H1 (cell line): ENCODE measurements at regions not wholly inside any gene's neighbourhood (a gene's known extent, or its start where the extent isn't known, plus 50 kb on each side); places are given as distances from the start of the nearest gene placed in this dataset.

Experiments used
- CTCF ChIA-PET: fragments of 300-600 bp; sonication (Branson Sonifier 250); formaldehyde crosslinking; loops from one replicate; lab custom pipeline; 2021; ENCODE audit not compliant: partially characterized antibody; lab: Charles Lee
- POLR2A ChIA-PET: fragments of 300-600 bp; sonication (Branson Sonifier 250); formaldehyde crosslinking; loops from one replicate; lab custom pipeline; 2021; ENCODE audit warnings: inconsistent platforms; ENCODE audit not compliant: partially characterized antibody; lab: Charles Lee
- DNase-seq, 2 experiments: peaks; one replicate each; pipeline versions ENCODE4 v3.0.0 to v3.0.0-alpha.2; 2010 to 2022; ENCODE audit warnings: low spot score in 2 of 2, low read depth in 1 of 2, mixed read lengths in 1 of 2
- FAIRE-seq: peaks from 2 replicates; lab custom pipeline; 2011; peaks lifted over from hg19 to GRCh38; lab: Jason Lieb, UNC
- H2AFZ ChIP-seq: 2 replicates; pipeline ENCODE4 v1.8.1; 2012; ENCODE audit warnings: low read length, inconsistent platforms
- H2AK5ac ChIP-seq: 2 replicates; pipeline ENCODE4 v1.6.1; 2013; ENCODE audit warnings: low read depth, low read length
- H2BK120ac ChIP-seq: replicated peaks from 2 replicates; pipeline ENCODE3; 2013; ENCODE audit warnings: low read depth, low read length, inconsistent platforms
- H2BK12ac ChIP-seq: 2 replicates; pipeline ENCODE4 v1.6.1; 2013; ENCODE audit warnings: low read depth, low read length
- H2BK15ac ChIP-seq: 2 replicates; pipeline ENCODE4 v1.6.1; 2013; ENCODE audit warnings: low read length
- H2BK20ac ChIP-seq: 2 replicates; pipeline ENCODE4 v1.6.1; 2013; ENCODE audit warnings: low read length
- H2BK5ac ChIP-seq: 2 replicates; pipeline ENCODE4 v1.6.1; 2013; ENCODE audit warnings: low read depth, low read length
- H3K14ac ChIP-seq: 2 replicates; pipeline ENCODE4 v1.6.1; 2013; ENCODE audit warnings: inconsistent platforms; ENCODE audit not compliant: insufficient read length
- H3K18ac ChIP-seq: 2 replicates; pipeline ENCODE4 v1.6.1; 2013; ENCODE audit warnings: low read length; ENCODE audit errors: extremely low read depth
- H3K23ac ChIP-seq: 2 replicates; pipeline ENCODE4 v1.6.1; 2013; ENCODE audit warnings: inconsistent platforms; ENCODE audit not compliant: insufficient read length
- H3K23me2 ChIP-seq: 2 replicates; pipeline ENCODE4 v1.6.1; 2013; ENCODE audit warnings: low read depth, low read length
- H3K27ac ChIP-seq: 2 replicates; pipeline ENCODE4 v1.6.1; 2011; ENCODE audit warnings: low read depth, low read length, inconsistent platforms
- H3K27me3 ChIP-seq, 4 experiments: replicated peaks in 1 of 4; 1 replicate in 1 of 4; 2 replicates in 3 of 4; pipeline versions ENCODE4 v1.6.1 to v1.8.1; 2011 to 2013; ENCODE audit warnings: low read length in 3 of 4, mild to moderate bottlenecking in 3 of 4, inconsistent platforms in 2 of 4, mixed read lengths in 2 of 4, moderate library complexity in 1 of 4; ENCODE audit not compliant: control insufficient read depth in 3 of 4, insufficient read depth in 3 of 4; ENCODE audit errors: extremely low read depth in 1 of 4
- H3K36me3 ChIP-seq, 4 experiments: 2 replicates each; pipeline versions ENCODE4 v1.6.1 to v1.8.1; 2011 to 2013; ENCODE audit warnings: mild to moderate bottlenecking in 4 of 4, low read length in 3 of 4, moderate library complexity in 2 of 4, control low read depth in 1 of 4, inconsistent platforms in 1 of 4; ENCODE audit not compliant: insufficient read depth in 4 of 4, control insufficient read depth in 2 of 4
- H3K4ac ChIP-seq: replicated peaks from 2 replicates; pipeline ENCODE3; 2013; ENCODE audit warnings: low read length, low read depth, mixed read lengths, inconsistent platforms; ENCODE audit not compliant: insufficient read length
- H3K4me1 ChIP-seq, 4 experiments: replicated peaks in 1 of 4; 1 replicate in 1 of 4; 2 replicates in 3 of 4; pipeline versions ENCODE4 v1.6.1 to v1.8.1; 2011 to 2013; ENCODE audit warnings: low read length in 3 of 4, inconsistent platforms in 2 of 4, mixed read lengths in 1 of 4; ENCODE audit not compliant: insufficient read depth in 4 of 4, control insufficient read depth in 3 of 4
- H3K4me2 ChIP-seq, 2 experiments: 2 replicates each; pipeline versions ENCODE4 v1.6.1 to v1.8.1; 2011 to 2013; ENCODE audit warnings: low read depth in 2 of 2, low read length in 2 of 2, control low read depth in 1 of 2, inconsistent platforms in 1 of 2, mild to moderate bottlenecking in 1 of 2; ENCODE audit not compliant: insufficient read depth in 1 of 2
- H3K4me3 ChIP-seq, 4 experiments: fragments of 200-600, 300-600 bp in 1 of 4; sonication (generic), shearing (Covaris generic), sonication (Bioruptor Twin) in 1 of 4; 2 replicates each; pipeline versions ENCODE4 v1.5.1 to v1.8.1; 2011 to 2016; ENCODE audit warnings: low read length in 4 of 4, low read depth in 3 of 4, control low read depth in 2 of 4, inconsistent platforms in 2 of 4, mild to moderate bottlenecking in 2 of 4, mixed read lengths in 1 of 4, moderate library complexity in 1 of 4; ENCODE audit not compliant: insufficient read depth in 2 of 4; ENCODE audit errors: extremely low read depth in 1 of 4
- H3K56ac ChIP-seq: replicated peaks from 2 replicates; pipeline ENCODE3; 2013; ENCODE audit warnings: low read depth, mild to moderate bottlenecking, mixed read lengths, low read length, inconsistent platforms; ENCODE audit not compliant: insufficient read length
- H3K79me1 ChIP-seq: 2 replicates; pipeline ENCODE4 v1.6.1; 2013; ENCODE audit warnings: low read depth, low read length, control low read depth
- H3K79me2 ChIP-seq, 2 experiments: 2 replicates each; pipeline versions ENCODE4 v1.6.1 to v1.8.1; 2012 to 2013; ENCODE audit warnings: low read length in 2 of 2, mild to moderate bottlenecking in 2 of 2, inconsistent platforms in 1 of 2; ENCODE audit not compliant: insufficient read depth in 2 of 2, control insufficient read depth in 1 of 2
- H3K9ac ChIP-seq, 4 experiments: replicated peaks in 1 of 4; 1 replicate in 1 of 4; 2 replicates in 3 of 4; pipeline versions ENCODE4 v1.6.1 to v1.8.1; 2011 to 2013; ENCODE audit warnings: low read depth in 3 of 4, low read length in 3 of 4, control low read depth in 2 of 4, mild to moderate bottlenecking in 2 of 4, moderate library complexity in 2 of 4, inconsistent platforms in 1 of 4; ENCODE audit errors: extremely low read depth in 1 of 4
- H3K9me3 ChIP-seq, 2 experiments: 2 replicates each; pipeline versions ENCODE4 v1.6.1 to v1.8.1; 2012 to 2013; ENCODE audit warnings: mild to moderate bottlenecking in 2 of 2, moderate library complexity in 2 of 2, control low read depth in 1 of 2, inconsistent platforms in 1 of 2, low read depth in 1 of 2, low read length in 1 of 2, mixed read lengths in 1 of 2; ENCODE audit not compliant: insufficient read depth in 2 of 2
- H4K20me1 ChIP-seq, 2 experiments: replicated peaks in 1 of 2; 2 replicates each; pipeline versions ENCODE3 to v1.8.1; 2011 to 2013; ENCODE audit warnings: inconsistent platforms in 2 of 2, low read length in 2 of 2, mild to moderate bottlenecking in 1 of 2; ENCODE audit not compliant: insufficient read depth in 2 of 2, control insufficient read depth in 1 of 2
- H4K5ac ChIP-seq: 2 replicates; pipeline ENCODE4 v1.6.1; 2013; ENCODE audit warnings: low read length, low read depth, mixed read lengths, inconsistent platforms; ENCODE audit not compliant: insufficient read length
- H4K8ac ChIP-seq: 2 replicates; pipeline ENCODE4 v1.8.0; 2013; ENCODE audit warnings: mild to moderate bottlenecking, moderate library complexity, low read length, inconsistent platforms; ENCODE audit not compliant: insufficient read depth; ENCODE audit errors: extremely low read depth
- H4K91ac ChIP-seq: replicated peaks from 2 replicates; pipeline ENCODE3; 2013; ENCODE audit warnings: low read length, mixed read lengths, inconsistent platforms; ENCODE audit not compliant: insufficient read length
- BCL11A ChIP-seq, 2 experiments: IDR thresholded peaks; one replicate each; pipeline ENCODE4 v1.6.1; 2011; ENCODE audit warnings: low read depth in 2 of 2, low read length in 2 of 2, mild to moderate bottlenecking in 2 of 2
- CEBPB ChIP-seq: IDR thresholded peaks from 2 replicates; pipeline ENCODE4 v1.6.1; 2012; ENCODE audit warnings: low read depth, low read length
- CHD1 ChIP-seq: IDR thresholded peaks from 2 replicates; pipeline ENCODE4 v1.6.1; 2012; ENCODE audit warnings: low read depth, low read length, improper control_type of control experiment
- CTCF ChIP-seq, 3 experiments: IDR thresholded peaks; 1 replicate in 2 of 3; 2 replicates in 1 of 3; pipeline versions ENCODE4 v1.5.1 to v1.6.1; 2011; ENCODE audit warnings: low read length in 3 of 3, mild to moderate bottlenecking in 3 of 3, inconsistent platforms in 2 of 3, low read depth in 1 of 3, moderate library complexity in 1 of 3; ENCODE audit not compliant: insufficient read depth in 1 of 3; ENCODE audit errors: control extremely low read depth in 1 of 3
- HDAC6 ChIP-seq: IDR thresholded peaks from one replicate; pipeline ENCODE4 v1.7.1; 2012; ENCODE audit warnings: low read depth, mild to moderate bottlenecking, inconsistent platforms, low read length, moderate library complexity
- JUND ChIP-seq: IDR thresholded peaks from 2 replicates; pipeline ENCODE4 v1.6.1; 2011; ENCODE audit warnings: mild to moderate bottlenecking, improper control_type of control experiment, low read length
- NANOG ChIP-seq: IDR thresholded peaks from 2 replicates; pipeline ENCODE4 v1.6.1; 2011; ENCODE audit warnings: low read length, low read depth, mild to moderate bottlenecking, inconsistent platforms; ENCODE audit not compliant: insufficient read depth, poor library complexity, severe bottlenecking
- RAD21 ChIP-seq, 2 experiments: IDR thresholded peaks in 1 of 2; conservative IDR thresholded peaks in 1 of 2; 2 replicates each; pipeline ENCODE4 v1.6.1; 2011; ENCODE audit warnings: low read depth in 2 of 2, low read length in 2 of 2, improper control_type of control experiment in 1 of 2, inconsistent platforms in 1 of 2, mild to moderate bottlenecking in 1 of 2, moderate library complexity in 1 of 2
- SP4 ChIP-seq: IDR thresholded peaks from 2 replicates; pipeline ENCODE4 v1.6.1; 2012; ENCODE audit warnings: low read length, inconsistent platforms
- SUZ12 ChIP-seq: fragments of 200-600 bp; sonication (generic); IDR thresholded peaks from 2 replicates; pipeline ENCODE4 v1.6.1; 2012; ENCODE audit warnings: mild to moderate bottlenecking, inconsistent platforms, low read length, moderate library complexity, mixed read lengths

- no peak overlapping the region for H4K91ac ChIP-seq
- H3K27ac ChIP-seq = no peak overlapping the region
- FAIRE-seq = no peak
- H2BK5ac ChIP-seq = no peak overlapping the region
- TF ChIP-seq JUND = no peak
- no peak for TF ChIP-seq NANOG
- no peak for TF ChIP-seq CHD1
- TF ChIP-seq CTCF (IDR thresholded peaks at IDR 0.05; ENCODE audit: control extremely low read depth in 1 of 3, insufficient read depth in 1 of 3, low read depth in 1 of 3, low read length in 3 of 3) = no peak
- no peak for TF ChIP-seq SP4
- TF ChIP-seq CEBPB = no peak
- TF ChIP-seq BCL11A (IDR thresholded peaks at IDR 0.05; ENCODE audit: low read depth in 2 of 2, low read length in 2 of 2) = no peak
- no peak for TF ChIP-seq HDAC6
- TF ChIP-seq RAD21 (IDR thresholded peaks at IDR 0.05 in 1 of 2, conservative IDR thresholded peaks at IDR 0.05 in 1 of 2; ENCODE audit: low read depth in 2 of 2, low read length in 2 of 2) = no peak
- no peak for TF ChIP-seq SUZ12
- TF ChIP-seq, all 59 proteins: peak for 0
- H2BK15ac ChIP-seq = no peak overlapping the region
- no peak overlapping the region for H2BK20ac ChIP-seq
- H3K36me3 ChIP-seq = no peaks in the 10 kb centered on the region
- no peak overlapping the region for H4K8ac ChIP-seq
- DNase-seq = no peak
- no peak overlapping the region for H3K14ac ChIP-seq
- H3K4me1 ChIP-seq = no peaks in the 10 kb centered on the region
- no peak overlapping the region for H3K56ac ChIP-seq
- H4K5ac ChIP-seq = no peak overlapping the region
- H2BK120ac ChIP-seq = no peak overlapping the region
- H3K23me2 ChIP-seq = no peaks in the 10 kb centered on the region
- H3K23ac ChIP-seq = no peak overlapping the region
- no peaks in the 10 kb centered on the region for H4K20me1 ChIP-seq
- H3K4me3 ChIP-seq = no peak overlapping the region
- no peak overlapping the region for H3K4ac ChIP-seq
- H3K18ac ChIP-seq = no peak overlapping the region
- POLR2A ChIA-PET = no interaction called here
- no peaks in the 10 kb centered on the region for H3K9me3 ChIP-seq
- no peak overlapping the region for H2BK12ac ChIP-seq
- H2AK5ac ChIP-seq = no peak overlapping the region
- no peak overlapping the region for H3K4me2 ChIP-seq
- no peaks in the 10 kb centered on the region for H3K27me3 ChIP-seq
- H3K79me1 ChIP-seq = no peaks in the 10 kb centered on the region
- H2AFZ ChIP-seq = no peak overlapping the region
- H3K9ac ChIP-seq = no peak overlapping the region
- no peaks in the 10 kb centered on the region for H3K79me2 ChIP-seq
- CTCF ChIA-PET = interaction anchor here (0.6 kb wide), 1 partner anchor 425 kb away, joined by 5 read pairs; no protein-coding TSS in a partner anchor
These were observed 269.0 kb downstream of the NOVA1 start for GRCh38 chr14:26328791-26329190.
